ENCODE measurements at regions not wholly inside any gene's neighbourhood (a gene's known extent, or its start where the extent isn't known, plus 50 kb on each side); places are given as distances from the start of the nearest gene placed in this dataset.
"Not testable (repeated sequence)": the region's sequence is repeated elsewhere in the genome, so short reads cannot be mapped to it uniquely, and the experiment has no call there.

- peak; percentile 54 for DNase-seq
These were observed 449.5 kb upstream of the TBL1XR1 start for GRCh38 chr3:177646749-177647148.

DNA sequence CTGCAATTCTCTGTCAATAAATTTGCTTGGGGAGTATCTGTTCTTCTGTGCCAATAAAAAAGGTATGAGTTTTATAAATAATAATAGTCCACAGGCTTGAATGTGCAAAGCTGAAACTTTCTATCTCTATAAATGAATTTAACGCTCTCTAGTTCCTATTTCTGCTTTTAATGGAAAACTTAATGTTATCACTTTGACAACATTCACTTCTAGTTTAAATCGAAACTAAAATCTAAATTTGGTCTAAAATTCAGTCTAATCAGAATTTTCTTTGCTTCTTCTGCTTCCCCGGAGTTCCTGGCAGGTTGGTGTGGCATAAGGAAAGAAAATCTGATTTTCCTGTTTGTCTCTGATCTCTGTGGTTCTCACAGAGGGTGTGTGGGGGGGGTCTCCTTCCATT lies 450.1 kb upstream of the TBL1XR1 start:
- DNase-seq = no peak

- no peak for DNase-seq
These were observed 450.6 kb upstream of the TBL1XR1 start for GRCh38 chr3:177647876-177648275.

DNA sequence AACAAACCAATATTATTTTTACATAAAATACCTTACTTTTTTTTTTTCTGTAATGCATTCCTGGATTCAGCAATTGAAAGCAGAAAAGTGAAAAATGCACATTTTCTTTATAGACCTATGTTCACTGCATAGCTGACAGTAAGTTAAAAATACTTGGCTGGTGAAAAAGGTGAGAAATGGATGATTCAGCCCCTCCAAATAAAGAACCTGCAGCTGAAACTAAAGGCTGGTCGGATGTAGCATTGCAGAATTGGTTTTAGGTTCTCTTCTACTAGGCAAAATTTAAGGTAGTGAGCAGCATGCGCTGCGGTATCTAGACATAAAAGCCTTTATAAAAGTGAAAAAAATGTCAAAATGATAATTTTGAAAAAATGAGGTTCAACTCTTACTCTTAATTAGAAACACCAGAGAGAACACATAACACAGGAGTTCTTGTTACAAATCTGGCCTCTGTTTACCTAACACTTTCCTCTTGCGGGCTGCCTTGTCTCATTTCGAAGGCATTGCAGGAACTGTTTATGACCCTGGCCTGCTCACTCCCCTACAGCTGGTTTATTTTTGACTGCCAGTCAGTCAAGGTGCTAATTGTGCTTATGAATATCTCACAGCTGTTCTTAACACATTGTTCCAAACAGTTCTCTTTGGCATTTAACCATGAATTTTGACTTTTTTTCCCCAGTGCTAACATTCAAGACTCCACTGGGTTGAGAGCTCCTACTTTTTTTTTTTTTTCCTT lies 455.4 kb upstream of the TBL1XR1 start:
- no peak for DNase-seq

DNA sequence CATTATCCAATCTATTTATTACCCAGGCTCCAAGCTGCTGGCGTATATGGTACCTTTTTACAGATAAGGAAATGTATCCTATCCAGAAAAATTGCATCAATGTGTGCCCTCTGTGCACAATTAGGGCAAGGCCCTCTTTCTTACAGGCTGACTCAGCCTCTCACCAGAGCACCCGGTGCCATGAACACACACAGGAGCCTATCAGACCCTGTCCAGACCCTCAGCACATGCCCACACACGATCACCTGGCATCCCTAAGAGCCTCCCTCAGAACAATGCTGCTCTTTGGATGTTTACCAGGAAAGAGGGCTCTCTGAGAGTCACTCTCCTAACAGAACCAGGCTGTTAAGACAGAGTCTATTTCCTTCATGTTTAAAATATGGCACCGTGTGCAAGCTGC lies 460.0 kb upstream of the TBL1XR1 start:
- DNase-seq = no peak

DNA sequence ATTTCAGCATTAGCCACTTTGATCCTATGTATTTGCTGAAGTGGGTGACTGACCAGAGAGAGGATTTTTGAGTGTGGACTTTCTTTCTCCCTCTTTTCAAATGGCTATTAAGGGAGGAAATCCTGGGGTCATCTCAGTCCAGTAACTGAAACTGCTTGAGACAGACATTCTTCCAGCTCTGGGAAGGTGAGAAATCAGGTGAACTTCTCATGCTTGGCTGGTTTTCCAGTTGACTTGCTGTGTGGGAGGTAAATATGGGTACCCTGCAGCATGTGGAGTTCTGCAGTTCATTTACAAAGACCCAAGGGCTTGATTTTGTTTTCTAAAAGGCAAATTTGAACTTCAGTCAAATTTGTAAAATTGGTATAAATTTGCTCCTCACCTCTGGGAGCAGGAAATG lies 461.1 kb upstream of the TBL1XR1 start:
- DNase-seq = no peak

- not testable (repeated sequence) for DNase-seq
These were observed 467.3 kb upstream of the TBL1XR1 start for GRCh38 chr3:177664380-177665103.

DNA sequence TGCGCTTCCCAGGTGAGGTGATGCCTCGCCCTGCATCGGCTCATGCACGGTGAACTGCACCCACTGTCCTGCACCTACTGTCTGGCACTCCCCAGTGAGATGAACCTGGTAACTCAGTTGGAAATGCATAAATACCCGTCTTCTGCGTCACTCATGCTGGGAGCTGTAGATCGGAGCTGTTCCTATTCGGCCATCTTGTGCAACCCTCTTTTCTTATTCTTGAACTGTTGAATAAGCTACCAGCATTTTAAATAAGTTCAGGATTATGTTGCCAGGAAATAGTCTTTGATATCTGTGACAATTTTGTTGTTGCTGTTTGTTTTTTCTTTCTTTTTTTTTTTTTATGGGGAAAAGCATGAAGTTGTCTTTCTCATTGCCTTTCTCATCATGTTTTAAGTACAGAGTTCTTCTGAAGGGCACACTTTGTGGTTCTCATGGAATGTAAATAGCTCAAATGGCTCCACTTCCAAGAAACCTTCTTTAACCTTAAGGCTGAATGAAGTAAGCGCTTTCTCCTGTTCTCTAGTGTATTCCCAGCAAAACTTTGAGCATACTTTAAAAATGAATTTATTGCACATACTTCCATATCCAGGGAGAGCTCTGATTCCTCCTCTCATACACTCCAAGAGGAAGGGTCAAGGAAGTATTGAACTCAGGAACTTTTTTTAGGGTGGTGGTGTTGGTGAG lies 468.0 kb upstream of the TBL1XR1 start:
- DNase-seq = no peak

DNA sequence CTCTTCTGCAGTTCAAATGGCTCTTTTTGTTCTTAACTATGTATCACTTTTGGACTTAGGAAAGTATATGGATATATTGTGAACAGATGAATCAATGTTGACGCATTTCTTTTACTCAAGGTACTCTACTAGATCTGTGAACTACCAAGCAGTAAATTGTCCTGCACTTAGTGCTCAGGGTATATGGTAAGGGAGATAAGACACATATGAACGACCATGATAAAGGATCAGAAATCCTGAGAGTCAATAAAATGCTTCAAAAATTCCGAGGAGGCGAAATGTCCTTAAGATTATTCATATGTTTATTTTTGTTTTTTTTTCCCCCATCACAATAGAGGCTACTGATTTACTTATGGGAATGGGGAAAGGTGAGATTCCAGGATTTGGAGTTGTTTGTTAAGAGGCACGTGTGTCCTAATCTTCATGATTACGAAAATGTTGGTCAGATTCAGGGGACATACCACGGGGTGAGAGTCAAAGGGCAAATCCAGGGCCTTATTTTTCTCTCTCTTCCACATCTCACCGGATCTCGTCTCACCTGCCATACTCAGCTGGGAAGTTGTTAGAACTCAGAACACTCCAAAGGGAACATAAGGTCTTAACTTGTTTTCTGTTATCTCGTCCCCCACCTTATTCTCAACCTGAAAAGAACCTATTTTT lies 475.1 kb upstream of the TBL1XR1 start:
- no peak for DNase-seq

GRCh38 chr3:177673112-177673914 lies 476.0 kb upstream of the TBL1XR1 start:
- no peak for DNase-seq

- DNase-seq = no peak
These were observed 476.9 kb upstream of the TBL1XR1 start for GRCh38 chr3:177674186-177674585.

- no peak for DNase-seq
These were observed 478.9 kb upstream of the TBL1XR1 start for GRCh38 chr3:177676148-177676547.

GRCh38 chr3:177676947-177677587 lies 479.8 kb upstream of the TBL1XR1 start:
- DNase-seq = no peak

DNA sequence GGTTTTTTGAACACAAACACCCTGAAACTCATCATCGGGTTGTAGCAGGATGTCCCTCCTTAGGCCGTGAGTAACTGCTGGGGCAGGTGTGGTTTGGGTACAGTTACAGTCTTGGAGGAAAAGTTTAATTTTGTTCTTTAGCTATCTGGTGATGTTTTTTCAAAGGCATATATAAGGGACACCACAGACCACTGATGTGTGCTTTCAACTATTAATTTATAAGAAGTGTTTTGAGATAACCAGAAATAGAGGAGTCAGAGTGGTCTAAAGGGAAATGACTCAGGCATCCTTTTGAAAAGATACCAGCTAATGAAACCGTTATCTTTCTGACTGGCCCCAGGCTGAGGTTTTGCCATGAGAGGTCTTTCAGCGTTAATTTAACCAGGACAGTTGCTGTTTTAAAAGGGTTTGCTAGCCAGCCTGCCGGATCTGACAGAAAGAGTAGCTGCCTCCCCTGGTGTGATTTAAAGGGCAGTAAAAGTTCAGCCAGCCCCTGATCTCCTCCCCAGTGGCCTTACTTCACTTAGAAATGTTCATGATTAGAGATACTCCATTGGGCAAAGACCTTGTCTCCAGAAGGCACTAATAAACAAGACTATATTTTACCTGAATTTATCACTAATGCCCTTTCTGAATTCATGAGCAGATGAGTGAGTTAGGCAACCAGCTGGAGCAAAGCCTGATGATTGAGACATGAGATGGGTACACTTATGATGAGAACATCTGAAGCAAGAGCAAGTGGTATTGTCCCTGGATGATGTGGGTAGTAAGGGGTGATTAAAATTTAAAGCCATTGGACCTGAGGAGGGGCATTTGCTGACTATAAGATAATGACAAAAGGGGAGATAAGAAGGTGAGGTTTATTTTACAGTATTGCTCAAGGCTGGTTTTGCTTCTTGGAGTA lies 482.5 kb upstream of the TBL1XR1 start:
- peak; percentile 7 for DNase-seq

DNA sequence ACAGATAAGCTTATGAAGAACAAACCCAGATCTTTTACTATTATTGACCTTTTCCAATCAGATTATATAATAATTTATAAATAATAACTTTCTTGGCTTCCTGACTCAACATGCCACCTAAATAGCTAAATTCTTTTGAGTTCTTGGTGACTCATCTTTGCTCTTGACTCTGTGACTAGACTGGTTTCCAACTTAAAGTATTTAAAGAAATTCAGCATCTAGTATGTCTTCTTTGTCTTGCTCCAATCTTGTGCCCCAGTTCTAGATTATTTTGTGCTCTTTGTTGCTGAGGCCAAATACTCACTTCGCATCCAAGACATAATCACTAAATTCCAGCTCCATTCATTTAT lies 483.2 kb upstream of the TBL1XR1 start:
- DNase-seq = no peak

GRCh38 chr3:177681156-177681555 lies 483.9 kb upstream of the TBL1XR1 start:
- no peak for DNase-seq

DNA sequence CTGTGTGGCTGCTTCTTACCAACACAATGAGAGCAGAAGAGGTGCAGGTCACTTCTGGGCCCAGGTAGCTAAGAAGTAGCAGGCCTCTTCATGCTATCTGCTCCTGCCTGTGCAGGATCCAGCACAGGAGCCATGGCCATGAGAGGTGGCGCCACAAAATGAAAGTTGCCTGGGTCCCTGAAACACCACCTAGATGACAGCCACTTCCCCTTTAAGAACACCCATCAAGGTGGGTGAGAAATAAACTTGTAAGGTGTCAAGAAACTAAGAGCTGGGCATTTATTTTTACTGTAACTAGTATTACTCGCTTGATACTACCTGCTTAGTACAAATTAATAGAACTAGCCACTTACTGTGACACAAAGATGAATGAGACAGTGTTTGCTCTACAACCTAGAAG lies 484.6 kb upstream of the TBL1XR1 start:
- DNase-seq = no peak

DNA sequence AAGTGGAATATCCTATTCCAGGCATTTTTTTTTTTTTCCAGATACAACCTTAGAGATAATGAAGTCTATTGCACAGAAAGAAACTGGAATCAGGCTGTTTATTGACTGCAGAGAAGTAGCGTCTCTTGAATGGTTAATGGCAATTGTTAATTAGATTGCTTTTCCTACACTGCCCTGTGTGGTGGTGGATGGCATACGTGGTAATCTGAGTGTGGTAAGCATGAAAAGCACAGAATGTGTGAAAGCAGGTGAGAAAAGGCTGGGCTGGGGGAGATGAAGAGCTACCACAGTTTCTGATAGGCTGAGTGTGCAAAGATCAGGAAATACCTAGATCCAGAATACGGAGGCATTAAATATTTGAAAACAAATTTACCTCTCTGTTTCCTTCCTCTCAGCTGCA lies 486.3 kb upstream of the TBL1XR1 start:
- no peak for DNase-seq

GRCh38 chr3:177686671-177687070 lies 489.4 kb upstream of the TBL1XR1 start:
- no peak for DNase-seq

DNA sequence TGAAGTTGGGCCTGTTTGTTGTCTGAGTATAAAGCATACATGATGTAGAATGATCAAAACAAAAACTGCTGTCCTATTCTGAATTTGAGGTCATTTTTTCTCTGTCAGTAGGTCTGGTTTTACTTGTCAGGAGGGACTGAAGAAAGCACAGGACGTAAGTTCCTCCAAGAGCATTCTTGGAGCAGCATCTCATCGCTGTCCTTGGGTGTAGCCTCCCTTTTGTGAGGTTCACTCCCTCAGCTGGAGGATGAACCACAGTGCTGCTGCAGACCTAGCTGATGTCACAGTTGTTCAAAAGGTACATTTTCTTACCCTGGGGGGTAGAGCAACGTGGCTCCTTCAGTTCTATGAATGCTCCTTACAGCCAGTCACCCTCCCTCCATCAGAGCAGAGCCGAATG lies 490.0 kb upstream of the TBL1XR1 start:
- DNase-seq = no peak

DNA sequence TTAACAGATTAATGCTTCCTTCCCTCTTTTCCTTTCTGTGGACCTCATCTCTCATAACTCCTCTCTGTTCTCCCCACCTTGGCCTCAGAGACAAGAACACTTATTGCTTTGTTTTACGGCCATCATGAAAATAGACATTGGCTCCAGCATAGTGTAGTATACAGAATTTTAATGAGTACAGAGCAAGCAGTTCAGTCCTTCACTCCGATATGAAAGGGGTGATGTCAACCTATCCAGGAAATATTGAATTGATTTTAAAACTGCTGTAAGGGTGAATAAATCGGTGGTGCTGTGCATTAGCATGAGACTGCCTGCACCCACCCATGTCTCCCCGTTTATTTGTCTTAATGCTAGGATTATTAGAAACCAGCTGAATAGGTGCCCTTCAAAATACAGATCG lies 490.9 kb upstream of the TBL1XR1 start:
- no peak for DNase-seq
